ENCODE measurements at regions not wholly inside any gene's neighbourhood (a gene's known extent, or its start where the extent isn't known, plus 50 kb on each side); places are given as distances from the start of the nearest gene placed in this dataset.

GRCh38 chr1:218656301-218657037, 311.3 kb downstream of the TGFB2 start:
- intact Hi-C loops (cut with DNase I; ENCODE audit: low total_unique reads): no loop called here
- H3K9me3 ChIP-seq: no peaks in the 10 kb centered on the region

GRCh38 chr1:218658269-218658668, 313.1 kb downstream of the TGFB2 start:
- no peaks in the 10 kb centered on the region for H3K4me1 ChIP-seq
- H3K4me3 ChIP-seq: no peak overlapping the region
- no peak for DNase-seq
- intact Hi-C loops (cut with DNase I; ENCODE audit: low total_unique reads): no loop called here
- H3K9me3 ChIP-seq: no peaks in the 10 kb centered on the region
- no peaks in the 10 kb centered on the region for H3K27me3 ChIP-seq
- no peaks in the 10 kb centered on the region for H3K36me3 ChIP-seq
- H3K27ac ChIP-seq: no peak overlapping the region
- TF ChIP-seq CTCF (IDR thresholded peaks at IDR 0.05) (no peak), POLR2A (IDR thresholded peaks at IDR 0.05) (no peak)

More at GRCh38 chr1:218656301-218657037, 311.3 kb downstream of the TGFB2 start:
- Histone ChIP-seq H3K27ac (no peak overlapping the region), H3K4me1 (no peaks in the 10 kb centered on the region), H3K4me3 (no peak overlapping the region), H3K36me3 (no peaks in the 10 kb centered on the region), H3K27me3 (no peaks in the 10 kb centered on the region)
- no peak for DNase-seq
- TF ChIP-seq POLR2A (IDR thresholded peaks at IDR 0.05) (no peak), CTCF (IDR thresholded peaks at IDR 0.05) (no peak)

GRCh38 chr1:218658899-218659298, 313.8 kb downstream of the TGFB2 start:
- TF ChIP-seq CTCF (IDR thresholded peaks at IDR 0.05) (no peak), POLR2A (IDR thresholded peaks at IDR 0.05) (no peak)
- no peak for DNase-seq
- Histone ChIP-seq H3K9me3 (no peaks in the 10 kb centered on the region), H3K36me3 (no peaks in the 10 kb centered on the region), H3K27me3 (no peaks in the 10 kb centered on the region), H3K4me1 (no peaks in the 10 kb centered on the region), H3K4me3 (no peak overlapping the region), H3K27ac (no peak overlapping the region)
- intact Hi-C loops (cut with DNase I; ENCODE audit: low total_unique reads): no loop called here

GRCh38 chr1:218659911-218660677, 315.0 kb downstream of the TGFB2 start:
- TF ChIP-seq POLR2A (IDR thresholded peaks at IDR 0.05): no peak
- TF ChIP-seq CTCF (IDR thresholded peaks at IDR 0.05): no peak
- DNase-seq: no peak
- intact Hi-C loops (cut with DNase I; ENCODE audit: low total_unique reads): no loop called here
- Histone ChIP-seq H3K4me1 (peaks cover 0 to 5% of the 10 kb centered on the region in 2 donors), H3K9me3 (no peaks in the 10 kb centered on the region), H3K27me3 (no peaks in the 10 kb centered on the region), H3K4me3 (no peak overlapping the region), H3K36me3 (no peaks in the 10 kb centered on the region), H3K27ac (no peak overlapping the region)

GRCh38 chr1:218660678-218661053, 315.5 kb downstream of the TGFB2 start:
- H3K9me3 ChIP-seq: no peaks in the 10 kb centered on the region
- H3K27me3 ChIP-seq: no peaks in the 10 kb centered on the region
- H3K27ac ChIP-seq: no peak overlapping the region
- peaks cover 0 to 5% of the 10 kb centered on the region in 2 donors for H3K4me1 ChIP-seq
- intact Hi-C loops (cut with DNase I; ENCODE audit: low total_unique reads): no loop called here
- no peaks in the 10 kb centered on the region for H3K36me3 ChIP-seq
- no peak for TF ChIP-seq POLR2A (IDR thresholded peaks at IDR 0.05)
- TF ChIP-seq CTCF (IDR thresholded peaks at IDR 0.05): no peak
- H3K4me3 ChIP-seq: no peak overlapping the region
- DNase-seq: no peak

Data from uterus (tissue), 3 donors.